GM12892 (cell line): ENCODE measurements at regions not wholly inside any gene's neighbourhood (a gene's known extent, or its start where the extent isn't known, plus 50 kb on each side); places are given as distances from the start of the nearest gene placed in this dataset.

ENCODE experiments used
- POLR2AphosphoS5 ChIP-seq: IDR thresholded peaks from 2 replicates; pipeline ENCODE4 v1.6.1; 2011; ENCODE audit warnings: low read depth, low read length, control low read depth
- TAF1 ChIP-seq: IDR thresholded peaks from 2 replicates; pipeline ENCODE4 v1.6.1; 2011; ENCODE audit warnings: low read depth, mild to moderate bottlenecking, control low read depth, low read length, borderline replicate concordance

- no peak for TF ChIP-seq TAF1
- TF ChIP-seq POLR2AphosphoS5 = no peak
These were observed 435.2 kb upstream of the SUCLG2 start for GRCh38 chr3:68089572-68090011.
